Adrenal gland (tissue), 9 donors: ENCODE measurements at regions not wholly inside any gene's neighbourhood (a gene's known extent, or its start where the extent isn't known, plus 50 kb on each side); places are given as distances from the start of the nearest gene placed in this dataset.

Experiments
- DNase-seq, 7 donors: peaks; one replicate each; pipeline ENCODE4 v3.0.0-alpha.2; 2019 to 2020
- H3K27ac ChIP-seq, 5 donors: fragments of 200-600 bp; sonication (generic) in 4 of 5; 1 replicate in 3 of 5; 2 replicates in 2 of 5; pipeline versions ENCODE4 v1.5.1 to v1.8.0; 2016 to 2020; ENCODE audit warnings: mild to moderate bottlenecking in 1 of 5
- H3K27me3 ChIP-seq: fragments of 200-600 bp; 2 replicates; pipeline ENCODE4 v1.8.0; 2021
- H3K36me3 ChIP-seq, 2 donors: fragments of 200-600 bp; replicated peaks in 1 of 2; 1 replicate in 1 of 2; 2 replicates in 1 of 2; pipeline versions ENCODE4 v1.5.1 to v1.8.0; 2018 to 2022
- H3K4me1 ChIP-seq, 2 donors: fragments of 200-600 bp; replicated peaks in 1 of 2; 1 replicate in 1 of 2; 2 replicates in 1 of 2; pipeline versions ENCODE4 v1.5.1 to v1.8.0; 2018 to 2021
- H3K4me3 ChIP-seq, 4 donors: fragments of 200-600 bp; sonication (generic) in 3 of 4; one replicate each; pipeline ENCODE4 v1.5.1; 2016 to 2018
- H3K9me3 ChIP-seq, 3 donors: fragments of 200-600 bp; sonication (generic) in 1 of 3; replicated peaks in 1 of 3; 1 replicate in 2 of 3; 2 replicates in 1 of 3; pipeline versions ENCODE4 v1.5.1 to v1.8.0; 2016 to 2021
- POLR2A ChIP-seq, 2 donors: fragments of 450-650 bp; IDR thresholded peaks; one replicate each; pipeline ENCODE4 v1.6.1; 2017; ENCODE audit warnings: antibody characterized with exemption in 2 of 2, mild to moderate bottlenecking in 2 of 2, moderate library complexity in 1 of 2
- WGBS, 4 donors: extraction: QIAGEN DNeasy Blood & Tissue Kit in 2 of 4; methylation state at CpG; one replicate each; pipeline versions ENCODE4 v1.1.5 to v1.1.7; 2013 to 2017; 5-methylcytosine and 5-hydroxymethylcytosine counted together
- intact Hi-C, 2 donors: fragments of 100-400 bp; cut with DNase I; formaldehyde crosslinking; loops; one replicate each; pipeline versions ENCODE4 v1.14.1 to v1.15.0; 2022 to 2023
- TF ChIP-seq, protein P1 (sequence below), 6 experiments: fragments of 450-650 bp in 4 of 6; fragments of 200-600 bp in 2 of 6; sonication (generic) in 1 of 6; IDR thresholded peaks; 1 replicate in 5 of 6; 2 replicates in 1 of 6; pipeline versions ENCODE4 v1.5.1 to v1.8.0; 2016 to 2021; ENCODE audit warnings: antibody characterized with exemption in 6 of 6, mild to moderate bottlenecking in 2 of 6, moderate library complexity in 1 of 6
- donor health status: healthy with polysubstance abuse.
- donor health status: Bipolar disorder and iron deficiency.
- donor health status: DM: yes; HTN: yes; CAD: no.
- donor health status: DM: no; HTN: no; CAD: no.
- donor health status: DM: no; HTN: no; CAD: no.

DNA sequence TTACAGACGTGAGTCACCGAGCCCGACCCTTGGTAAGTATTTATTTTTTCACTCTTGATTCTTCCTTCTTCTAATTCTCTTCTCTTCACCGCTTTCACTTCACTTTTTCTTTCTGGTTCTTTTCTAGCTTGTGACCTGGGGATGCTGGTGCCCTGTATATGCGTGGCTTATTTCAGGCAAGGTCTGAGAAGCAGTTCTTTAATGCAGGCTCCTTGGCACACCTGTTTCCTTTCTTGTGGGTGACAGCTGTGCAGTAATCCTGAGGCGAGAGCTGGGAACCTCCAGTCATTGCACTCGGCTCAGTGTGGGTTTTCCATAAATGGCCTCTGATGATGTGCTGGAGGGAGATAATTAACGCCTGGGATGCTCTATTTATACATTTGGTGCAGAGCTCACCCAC, 193.8 kb downstream of the TSN start:
- Histone ChIP-seq H3K4me3 (no peak overlapping the region), H3K4me1 (no peaks in the 10 kb centered on the region), H3K27ac (no peak overlapping the region), H3K36me3 (no peaks in the 10 kb centered on the region), H3K27me3 (no peaks in the 10 kb centered on the region), H3K9me3 (no peaks in the 10 kb centered on the region)
- 67 to 79% (median 73%) methylated on average over 8 of the region's 8 CpGs for WGBS, 4 donors
- DNase-seq, result no peak
- TF ChIP-seq, protein P1, sequence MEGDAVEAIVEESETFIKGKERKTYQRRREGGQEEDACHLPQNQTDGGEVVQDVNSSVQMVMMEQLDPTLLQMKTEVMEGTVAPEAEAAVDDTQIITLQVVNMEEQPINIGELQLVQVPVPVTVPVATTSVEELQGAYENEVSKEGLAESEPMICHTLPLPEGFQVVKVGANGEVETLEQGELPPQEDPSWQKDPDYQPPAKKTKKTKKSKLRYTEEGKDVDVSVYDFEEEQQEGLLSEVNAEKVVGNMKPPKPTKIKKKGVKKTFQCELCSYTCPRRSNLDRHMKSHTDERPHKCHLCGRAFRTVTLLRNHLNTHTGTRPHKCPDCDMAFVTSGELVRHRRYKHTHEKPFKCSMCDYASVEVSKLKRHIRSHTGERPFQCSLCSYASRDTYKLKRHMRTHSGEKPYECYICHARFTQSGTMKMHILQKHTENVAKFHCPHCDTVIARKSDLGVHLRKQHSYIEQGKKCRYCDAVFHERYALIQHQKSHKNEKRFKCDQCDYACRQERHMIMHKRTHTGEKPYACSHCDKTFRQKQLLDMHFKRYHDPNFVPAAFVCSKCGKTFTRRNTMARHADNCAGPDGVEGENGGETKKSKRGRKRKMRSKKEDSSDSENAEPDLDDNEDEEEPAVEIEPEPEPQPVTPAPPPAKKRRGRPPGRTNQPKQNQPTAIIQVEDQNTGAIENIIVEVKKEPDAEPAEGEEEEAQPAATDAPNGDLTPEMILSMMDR (IDR thresholded peaks at IDR 0.05), result no peak
- TF ChIP-seq POLR2A (IDR thresholded peaks at IDR 0.05), result no peak
- intact Hi-C loops, result no loop called here

DNA sequence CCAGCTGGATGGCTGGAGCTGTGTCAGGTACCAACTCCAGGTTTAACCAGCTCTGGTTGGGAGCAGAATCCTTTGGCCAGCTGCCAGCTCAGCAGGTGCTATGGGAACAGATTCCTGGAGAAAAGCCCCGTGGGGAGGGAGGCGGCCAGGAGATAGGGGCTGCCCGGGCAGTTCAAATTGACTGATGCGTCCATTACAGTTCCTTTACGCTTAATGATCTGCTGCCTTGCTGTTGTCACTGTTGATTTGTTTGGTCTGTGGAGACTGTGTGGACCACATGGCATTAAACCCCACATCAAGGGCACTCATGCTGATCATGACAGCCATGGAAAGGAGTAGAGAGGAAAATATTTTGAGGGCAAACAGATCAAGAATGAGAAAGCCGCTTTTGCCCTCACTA, 200.0 kb downstream of the TSN start:
- H3K36me3 ChIP-seq, result no peaks in the 10 kb centered on the region
- intact Hi-C loops, result no loop called here
- no peaks in the 10 kb centered on the region for H3K9me3 ChIP-seq
- no peak for TF ChIP-seq POLR2A (IDR thresholded peaks at IDR 0.05)
- TF ChIP-seq, protein P1 (IDR thresholded peaks at IDR 0.05), result no peak
- H3K4me1 ChIP-seq, result no peaks in the 10 kb centered on the region
- H3K27ac ChIP-seq, result no peak overlapping the region
- DNase-seq, result no peak
- WGBS, 4 donors, result 35 to 66% (median 48%) methylated on average over 6 of the region's 6 CpGs
- H3K27me3 ChIP-seq, result no peaks in the 10 kb centered on the region
- no peak overlapping the region for H3K4me3 ChIP-seq

DNA sequence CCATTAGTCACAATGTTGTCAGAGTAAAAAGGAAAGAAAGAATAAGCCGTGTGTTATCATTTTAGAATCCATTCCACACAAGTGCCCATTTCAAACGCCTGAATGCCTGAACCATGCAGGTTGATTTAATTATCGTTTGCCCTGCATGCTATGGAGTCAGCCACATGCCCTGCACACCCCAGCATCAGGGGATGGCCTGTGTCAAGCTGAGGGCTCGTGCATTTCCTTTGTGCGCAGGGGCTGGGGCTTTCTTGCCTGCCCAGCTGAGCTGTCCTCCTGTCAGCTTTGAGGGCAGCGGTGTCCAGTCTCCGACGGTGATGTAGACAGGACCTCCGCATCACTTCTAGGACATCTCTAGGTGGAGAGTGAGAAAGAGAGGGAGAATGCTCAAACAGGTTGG, 200.4 kb downstream of the TSN start:
- Histone ChIP-seq H3K27me3 (no peaks in the 10 kb centered on the region), H3K36me3 (no peaks in the 10 kb centered on the region), H3K4me3 (no peak overlapping the region), H3K4me1 (no peaks in the 10 kb centered on the region), H3K9me3 (no peaks in the 10 kb centered on the region), H3K27ac (no peak overlapping the region)
- 45 to 65% (median 61%) methylated on average over 6 to 9 of the region's 9 CpGs for WGBS, 4 donors
- intact Hi-C loops, result no loop called here
- TF ChIP-seq, protein P1 (IDR thresholded peaks at IDR 0.05), result no peak
- TF ChIP-seq POLR2A (IDR thresholded peaks at IDR 0.05), result no peak
- no peak for DNase-seq

DNA sequence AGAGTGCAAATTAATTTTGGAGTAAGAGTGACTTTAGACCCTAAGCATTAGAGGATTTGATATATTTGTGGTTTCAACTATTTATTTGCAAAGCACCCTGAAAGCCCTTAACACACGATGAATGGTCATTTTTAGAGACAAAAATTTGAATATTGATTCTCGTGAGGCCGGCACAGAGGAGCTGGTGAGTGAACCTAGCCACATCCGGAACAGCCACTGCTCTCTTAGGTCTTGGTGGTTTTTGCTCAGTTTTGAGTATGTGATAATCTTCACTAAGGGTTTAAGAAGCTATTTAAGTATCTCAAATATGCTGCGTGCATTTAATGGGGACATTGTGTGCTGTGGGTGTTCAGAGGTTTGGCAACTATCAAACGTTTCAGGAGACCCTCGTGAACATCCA, 204.8 kb downstream of the TSN start:
- DNase-seq, result no peak
- H3K36me3 ChIP-seq, result no peaks in the 10 kb centered on the region
- no peak for TF ChIP-seq POLR2A (IDR thresholded peaks at IDR 0.05)
- TF ChIP-seq, protein P1 (IDR thresholded peaks at IDR 0.05), result no peak
- H3K27ac ChIP-seq, result no peak overlapping the region
- H3K9me3 ChIP-seq, result no peaks in the 10 kb centered on the region
- H3K4me1 ChIP-seq, result no peaks in the 10 kb centered on the region
- 74 to 80% (median 76%) methylated on average over 7 of the region's 7 CpGs for WGBS, 4 donors
- no peaks in the 10 kb centered on the region for H3K27me3 ChIP-seq
- intact Hi-C loops, result no loop called here
- H3K4me3 ChIP-seq, result no peak overlapping the region
